ENCODE measurements at regions not wholly inside any gene's neighbourhood (a gene's known extent, or its start where the extent isn't known, plus 50 kb on each side); places are given as distances from the start of the nearest gene placed in this dataset.
"Not testable (repeated sequence)": the region's sequence is repeated elsewhere in the genome, so short reads cannot be mapped to it uniquely, and the experiment has no call there.

DNA sequence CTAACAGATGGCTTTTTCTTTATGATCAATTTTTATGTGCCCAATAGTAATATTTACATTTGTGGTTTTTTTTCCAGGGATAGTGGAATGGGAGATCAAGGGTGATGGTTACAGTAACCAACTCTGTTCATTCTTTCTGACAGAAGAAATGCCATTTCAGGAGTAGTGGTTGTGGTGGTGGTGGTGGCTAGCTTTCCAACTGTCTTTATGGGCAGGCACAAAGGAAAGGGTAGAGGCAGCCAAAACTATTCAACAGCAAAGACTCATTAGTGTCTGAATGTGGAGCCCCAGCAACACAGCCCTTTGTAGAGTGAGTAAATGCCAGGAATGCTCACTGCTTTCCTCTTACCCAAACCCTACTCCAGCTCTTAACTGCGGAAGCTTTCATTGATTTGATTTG is 227.7 kb downstream of the RND3 start:
- DNase-seq, result no peak

DNA sequence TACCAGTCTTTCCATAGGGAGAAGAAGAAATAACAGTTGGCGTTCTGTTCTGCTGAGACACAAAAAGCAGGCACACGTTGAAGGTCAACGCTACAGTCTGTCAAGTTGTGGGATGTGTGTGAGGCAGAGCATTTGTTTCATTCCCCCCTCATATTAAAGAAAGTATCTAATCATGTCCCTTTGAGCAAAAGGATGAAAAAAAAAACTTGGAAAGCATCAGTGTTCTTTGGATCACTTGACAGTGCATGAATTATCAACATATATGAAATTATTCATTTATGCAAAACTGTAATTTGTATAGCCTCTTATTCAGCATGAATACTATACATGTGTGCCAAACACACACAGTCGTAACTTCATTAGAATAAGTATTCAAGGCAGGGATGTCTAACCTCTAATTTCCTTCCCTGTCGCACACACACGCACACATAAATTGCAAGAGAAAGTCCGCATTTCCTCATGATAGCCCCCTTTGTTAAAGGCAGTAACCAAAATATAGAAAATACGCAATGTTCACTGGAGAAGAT is 228.6 kb downstream of the RND3 start:
- no peak for DNase-seq

DNA sequence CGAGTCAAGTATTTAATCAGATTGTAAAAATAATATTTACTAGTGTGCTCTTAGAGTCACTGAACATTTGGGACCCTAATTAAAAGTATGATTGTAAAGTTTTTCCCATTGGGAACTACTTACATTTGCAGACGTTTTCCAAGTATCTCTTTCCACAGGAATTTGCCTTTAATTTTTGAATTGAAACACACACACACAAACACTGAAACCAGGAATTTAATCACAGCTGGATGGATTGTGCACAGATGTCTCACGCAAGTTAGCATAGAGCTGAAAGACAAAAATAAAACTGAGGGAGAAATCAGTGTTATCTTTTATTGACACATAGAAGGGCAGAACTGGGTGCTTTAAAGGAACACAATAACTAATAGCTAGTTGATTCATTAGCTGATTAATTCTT is 230.7 kb downstream of the RND3 start:
- no peak for DNase-seq

DNA sequence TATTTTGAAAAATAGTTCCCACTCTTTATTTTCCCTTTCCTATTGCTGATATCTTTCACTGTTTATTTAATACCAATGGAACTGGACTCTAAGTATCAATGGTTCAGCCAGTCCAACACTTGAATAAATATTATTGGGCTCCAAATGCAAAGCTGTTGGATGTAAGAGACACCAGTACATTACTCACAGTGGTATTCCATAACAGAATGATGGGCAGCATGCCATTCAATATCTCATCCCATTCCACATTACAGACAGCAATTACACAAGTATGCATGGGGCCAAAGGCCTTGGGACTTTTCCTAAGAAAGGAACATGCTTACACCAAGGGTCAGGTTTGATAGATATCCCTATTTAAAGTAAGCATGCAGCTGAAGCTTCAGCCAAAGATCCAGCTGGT is 231.9 kb downstream of the RND3 start:
- DNase-seq, result no peak

DNA sequence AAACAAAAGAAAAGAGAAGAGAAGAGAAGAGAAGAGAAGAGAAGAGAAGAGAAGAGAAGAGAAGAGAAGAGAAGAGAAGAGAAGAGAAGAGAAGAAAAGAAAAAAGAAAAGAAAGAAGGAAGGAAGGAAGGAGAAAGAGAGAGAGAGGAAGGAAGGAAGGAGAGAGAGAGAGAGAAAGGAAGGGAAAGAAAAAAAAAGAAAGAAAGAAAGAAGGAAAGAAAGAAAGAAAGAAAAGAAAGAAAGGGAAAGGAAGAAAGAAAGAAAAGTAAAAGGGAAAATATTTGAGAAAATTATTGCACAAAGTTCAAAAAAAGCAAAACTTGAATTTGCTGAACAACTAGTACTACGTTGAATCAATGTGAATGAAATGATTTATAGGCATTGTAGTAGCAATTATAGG is 237.7 kb downstream of the RND3 start:
- not testable (repeated sequence) for DNase-seq

DNA sequence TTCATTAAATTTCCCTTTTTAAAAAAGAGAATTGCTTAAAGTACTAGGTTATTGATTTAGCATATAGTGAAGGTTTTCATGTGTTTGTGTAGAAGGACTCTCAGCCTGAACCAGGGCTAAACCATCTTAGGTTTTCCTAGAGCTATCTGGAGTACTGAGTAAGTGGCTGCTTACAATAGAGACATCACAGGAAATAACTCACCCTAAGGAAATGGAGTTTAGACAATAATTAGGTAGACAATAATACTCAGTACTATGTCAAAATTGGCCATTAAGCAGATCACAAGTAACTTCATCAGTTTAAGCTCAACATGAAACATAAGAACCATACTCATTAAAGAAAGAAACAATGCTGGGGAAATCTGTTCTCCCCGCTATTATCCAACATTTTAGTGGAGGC is 240.0 kb downstream of the RND3 start:
- DNase-seq, result no peak

DNA sequence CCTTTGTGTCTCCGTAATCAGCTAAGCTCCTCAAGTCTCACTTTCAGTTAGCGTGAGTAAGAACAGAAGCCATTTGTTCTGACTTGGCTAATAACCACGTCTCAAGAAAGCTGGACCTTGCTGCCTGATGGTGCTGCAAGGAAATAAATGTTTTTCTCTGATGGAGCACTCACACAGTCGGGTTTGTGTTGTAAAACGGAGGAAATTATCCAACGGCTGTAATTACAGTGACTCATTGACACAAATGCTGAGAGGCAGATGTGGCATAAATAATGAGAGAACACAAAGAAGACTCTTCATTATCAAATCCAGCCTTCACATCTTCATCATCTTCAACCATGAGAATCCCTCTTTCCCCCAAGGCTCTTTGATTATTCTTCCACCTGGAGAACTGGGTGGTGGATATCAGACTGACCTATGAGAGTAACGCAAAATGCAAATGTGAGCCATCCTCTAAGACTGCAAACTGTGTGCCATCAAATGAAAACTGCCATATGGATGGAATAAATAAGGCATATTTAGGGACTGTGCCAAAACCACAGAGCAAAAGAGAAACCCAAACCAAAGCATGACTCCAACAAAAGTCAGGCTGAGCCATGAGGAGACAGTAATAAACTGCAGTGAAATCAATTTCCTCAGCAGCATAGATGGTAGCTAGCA is 252.6 kb downstream of the RND3 start:
- DNase-seq, result no peak

DNA sequence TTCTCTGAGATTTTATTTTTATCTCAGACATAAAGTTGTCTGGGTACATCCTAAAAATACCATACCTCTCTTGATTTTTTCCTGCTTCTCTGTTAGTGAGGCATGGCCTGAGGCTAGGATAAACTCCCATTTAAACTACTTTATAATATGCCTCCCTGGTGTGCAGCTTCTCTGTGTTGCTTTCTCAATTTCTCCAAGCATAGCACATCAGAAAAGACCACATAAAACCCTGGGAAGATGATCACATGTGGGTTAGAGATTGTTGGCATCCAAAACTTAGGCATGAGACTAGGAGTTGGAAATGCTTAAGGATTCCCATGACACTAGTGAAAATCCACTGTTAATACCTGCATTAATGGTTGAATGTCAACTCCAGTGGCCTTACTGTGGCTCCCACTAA is 254.6 kb downstream of the RND3 start:
- no peak for DNase-seq

DNA sequence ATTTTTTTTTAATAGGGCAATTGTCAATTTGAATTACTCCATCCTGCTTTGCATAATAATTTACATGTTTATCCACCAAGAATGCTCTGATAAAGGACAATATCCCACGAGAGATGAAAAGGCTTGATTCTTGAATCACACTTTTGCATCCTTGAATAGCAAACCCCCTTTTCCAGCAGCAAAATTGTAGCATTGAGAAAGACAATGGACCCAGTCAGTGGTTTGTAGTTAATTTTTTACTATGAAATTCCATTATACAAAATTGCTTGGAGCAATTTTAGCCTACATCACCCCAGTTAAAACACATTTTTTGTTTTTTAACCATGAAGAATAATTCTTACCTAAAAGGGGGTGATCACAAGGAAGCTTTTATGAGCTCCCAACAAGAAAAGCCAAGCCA is 255.1 kb downstream of the RND3 start:
- no peak for DNase-seq

DNA sequence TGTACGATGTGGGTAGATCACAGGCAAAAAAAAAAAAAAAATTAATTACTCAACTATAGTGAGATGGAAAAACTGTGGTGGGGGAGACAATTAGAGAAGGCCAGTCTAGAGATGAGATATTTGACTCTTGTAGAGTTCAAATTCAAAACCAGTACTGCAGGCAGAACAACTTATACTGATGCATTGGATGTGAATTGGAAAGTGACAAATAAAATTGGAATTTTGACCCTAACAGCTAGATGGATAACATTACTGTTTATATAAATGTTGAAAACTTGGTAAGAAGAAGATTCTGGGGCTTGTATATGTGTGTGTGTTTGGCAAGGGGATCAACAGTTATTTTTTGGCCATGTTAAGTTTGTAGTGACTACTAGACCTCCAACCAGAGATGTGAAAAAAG is 256.9 kb downstream of the RND3 start:
- DNase-seq, result no peak

DNA sequence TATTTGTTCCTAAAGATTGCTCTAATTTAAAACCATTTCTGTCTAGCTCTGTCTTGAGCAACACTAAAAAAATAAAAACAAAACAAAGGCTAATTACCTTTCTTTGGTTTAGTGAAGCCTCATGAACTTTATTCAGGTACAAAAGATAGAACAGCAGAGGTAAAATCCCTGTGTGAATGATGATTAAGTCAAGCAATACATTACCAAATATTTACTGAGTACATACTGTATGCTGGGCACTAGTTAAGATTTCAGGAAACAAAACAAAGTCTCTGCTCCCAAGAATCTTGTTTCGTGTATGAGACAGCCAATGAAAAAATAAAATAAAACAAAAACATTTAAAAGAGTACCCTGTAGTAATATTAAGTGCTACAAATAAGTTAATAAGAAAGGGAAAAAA is 257.5 kb downstream of the RND3 start:
- no peak for DNase-seq

DNA sequence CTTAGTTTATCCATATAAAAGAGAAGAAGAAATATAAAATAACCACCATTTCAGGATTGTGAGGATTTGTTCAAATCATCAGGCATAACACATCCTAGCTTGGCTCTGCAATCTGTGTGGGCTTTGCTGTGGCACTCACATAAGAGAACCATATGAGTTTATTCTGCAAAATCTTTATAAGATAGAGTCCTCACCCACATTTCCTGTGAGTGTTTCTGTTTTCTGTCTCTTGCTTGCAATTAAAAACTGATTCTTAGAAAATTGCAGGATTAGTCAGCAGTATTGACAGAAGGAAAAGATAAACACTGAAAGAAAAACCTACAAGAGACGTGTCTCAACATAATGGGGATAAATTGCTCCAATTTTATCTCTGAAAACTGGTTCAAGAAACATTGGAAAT is 258.5 kb downstream of the RND3 start:
- no peak for DNase-seq

DNA sequence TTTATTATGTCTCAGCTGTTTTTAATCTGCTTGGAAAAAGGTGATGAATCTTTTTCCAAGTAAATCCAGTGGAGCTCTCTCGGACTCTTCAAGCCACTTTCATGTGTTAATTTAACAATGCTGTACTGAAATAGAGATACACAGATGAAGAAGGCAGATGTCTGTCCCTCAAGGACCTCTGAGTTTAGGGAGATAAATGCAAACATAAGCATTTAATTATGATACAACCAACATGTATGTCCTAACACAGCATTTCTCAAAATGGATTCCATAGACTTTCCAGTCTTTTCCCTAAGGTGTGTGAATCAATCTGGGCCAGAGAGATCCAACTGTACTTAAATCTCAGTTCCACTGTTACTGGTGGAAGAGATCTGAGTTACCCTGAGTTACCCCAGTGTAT is 262.4 kb downstream of the RND3 start:
- DNase-seq, result no peak

DNA sequence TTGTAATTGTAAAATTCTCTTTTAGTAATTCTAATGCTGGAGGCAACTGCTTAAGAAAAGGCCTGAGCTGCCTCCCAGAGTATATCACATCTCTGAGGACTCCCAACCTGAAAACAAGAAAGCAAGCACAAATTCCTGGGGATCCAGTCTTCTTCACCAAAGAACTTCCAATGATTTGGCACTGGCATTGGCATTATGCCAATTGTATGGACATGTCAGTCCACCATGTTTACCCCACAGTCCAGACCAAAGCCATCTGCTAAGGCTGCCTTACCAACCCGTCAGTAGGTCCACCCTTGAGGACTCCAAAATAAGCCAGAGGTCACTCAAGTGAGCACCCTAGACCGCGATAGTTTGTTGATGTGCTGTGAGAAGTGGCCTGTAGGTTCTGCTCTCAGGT is 263.1 kb downstream of the RND3 start:
- no peak for DNase-seq

DNA sequence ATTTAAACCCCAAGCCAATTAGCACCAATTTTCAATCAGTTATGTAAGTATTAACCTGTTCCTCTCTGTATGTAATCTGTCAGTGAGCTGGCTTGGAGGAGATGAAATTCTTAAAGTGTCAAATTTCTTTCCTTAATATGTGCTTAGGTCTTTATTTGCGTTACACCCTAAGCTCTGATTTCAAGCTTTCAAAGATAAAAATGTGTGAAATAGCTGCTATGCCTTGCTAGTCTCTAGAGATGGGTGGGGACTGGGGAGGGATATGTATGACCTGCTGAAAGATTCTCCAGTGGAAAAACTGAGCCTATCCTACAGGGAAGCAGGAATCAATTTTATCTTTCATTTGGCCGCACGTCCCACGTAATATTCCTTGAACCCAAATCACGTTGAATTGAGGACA is 264.5 kb downstream of the RND3 start:
- DNase-seq, result no peak

DNA sequence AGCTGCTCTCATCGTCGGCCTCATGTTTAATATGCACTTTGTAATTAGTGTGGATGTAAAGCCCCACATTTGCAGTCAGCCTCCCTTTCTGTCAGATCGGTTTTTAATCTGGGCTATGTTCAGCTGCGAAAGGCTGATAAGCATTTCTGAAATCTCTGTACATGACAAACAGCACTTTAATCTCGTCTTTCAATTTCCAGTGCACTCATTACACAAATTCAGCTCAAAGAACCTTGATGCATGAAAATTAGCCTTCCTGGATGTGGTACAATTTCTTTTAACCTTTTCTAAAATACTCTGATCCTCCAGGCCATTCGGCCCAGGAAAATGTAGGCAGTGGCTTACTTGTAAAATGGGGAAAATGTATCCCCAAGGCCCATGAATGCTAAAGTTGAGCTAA is 265.1 kb downstream of the RND3 start:
- DNase-seq, result no peak

DNA sequence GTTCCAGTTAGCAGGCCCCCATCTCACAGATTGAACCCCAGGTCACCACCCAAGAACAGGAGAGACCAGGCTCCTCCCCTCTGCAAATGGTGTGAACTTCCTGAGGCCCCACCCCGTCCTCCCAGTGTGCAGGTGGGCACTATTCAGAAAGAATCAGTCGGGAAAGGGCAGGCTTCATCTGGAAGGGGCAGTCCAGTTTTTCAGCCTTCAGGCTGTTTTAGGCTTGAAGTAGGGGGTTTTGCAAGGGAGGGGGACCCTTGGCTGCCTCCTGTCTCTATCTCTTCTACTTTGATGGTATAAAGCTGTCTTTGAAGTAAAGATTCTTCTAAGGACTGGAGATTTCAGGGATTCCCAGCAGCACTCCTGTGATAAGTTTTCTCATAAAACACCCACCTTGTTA is 267.6 kb downstream of the RND3 start:
- no peak for DNase-seq

DNA sequence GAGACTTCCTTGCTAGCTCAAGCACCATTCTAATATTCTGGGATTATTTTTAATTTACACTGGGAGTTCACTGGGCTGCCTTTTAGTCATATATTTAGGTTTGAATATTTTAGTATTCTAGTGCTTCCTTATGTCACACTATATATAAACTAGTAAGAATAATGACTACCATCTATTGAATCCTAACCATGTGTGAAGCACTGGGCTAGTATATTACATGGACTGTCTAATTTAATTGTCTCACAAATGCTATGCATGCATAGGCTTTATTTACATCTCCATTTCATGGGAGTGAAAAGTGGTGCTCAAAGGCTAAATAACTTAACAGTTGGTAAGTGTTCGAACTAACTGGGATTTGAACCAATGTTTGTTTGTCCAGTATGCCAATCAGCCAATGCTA is 272.4 kb downstream of the RND3 start:
- no peak for DNase-seq

DNA sequence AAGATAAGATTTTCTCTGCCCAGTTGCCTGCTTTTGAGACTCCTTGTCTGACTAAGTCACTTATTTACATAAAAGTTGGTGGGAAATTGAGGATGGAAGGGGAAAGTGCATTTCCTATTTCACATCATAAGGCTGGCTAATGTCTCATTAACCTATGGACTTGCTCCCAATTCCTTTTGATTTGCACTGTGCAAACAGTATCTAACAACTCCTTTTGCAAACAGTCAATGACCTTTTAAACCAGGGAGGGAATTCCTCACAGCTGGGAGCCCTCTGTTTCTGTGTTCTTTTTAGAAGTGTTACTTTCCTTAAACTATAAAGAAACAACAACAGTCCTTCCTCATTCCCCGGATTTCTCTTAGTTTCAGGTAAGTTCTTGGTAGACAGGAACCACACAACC is 272.8 kb downstream of the RND3 start:
- no peak for DNase-seq

DNA sequence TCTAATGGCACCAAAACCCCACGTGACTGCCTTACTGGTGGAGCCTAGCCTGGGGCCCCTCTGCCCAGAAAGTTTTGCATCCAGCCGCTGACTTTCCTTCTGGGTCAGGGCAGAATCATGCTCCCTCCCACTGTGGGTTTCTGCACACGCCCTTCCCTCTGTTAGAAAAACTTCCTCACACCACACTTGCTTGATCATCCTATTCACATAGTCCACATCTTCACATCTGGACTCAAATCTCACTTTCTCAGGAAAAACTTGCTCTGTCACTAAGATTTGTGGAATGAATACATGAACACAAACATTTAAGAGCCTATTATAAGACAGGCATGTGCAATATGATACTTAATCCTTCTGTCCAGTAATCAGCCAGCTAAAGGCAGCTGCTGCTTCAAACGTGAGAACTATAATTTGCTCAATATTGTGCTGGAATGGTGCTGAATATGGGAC is 274.7 kb downstream of the RND3 start:
- no peak for DNase-seq

DNA sequence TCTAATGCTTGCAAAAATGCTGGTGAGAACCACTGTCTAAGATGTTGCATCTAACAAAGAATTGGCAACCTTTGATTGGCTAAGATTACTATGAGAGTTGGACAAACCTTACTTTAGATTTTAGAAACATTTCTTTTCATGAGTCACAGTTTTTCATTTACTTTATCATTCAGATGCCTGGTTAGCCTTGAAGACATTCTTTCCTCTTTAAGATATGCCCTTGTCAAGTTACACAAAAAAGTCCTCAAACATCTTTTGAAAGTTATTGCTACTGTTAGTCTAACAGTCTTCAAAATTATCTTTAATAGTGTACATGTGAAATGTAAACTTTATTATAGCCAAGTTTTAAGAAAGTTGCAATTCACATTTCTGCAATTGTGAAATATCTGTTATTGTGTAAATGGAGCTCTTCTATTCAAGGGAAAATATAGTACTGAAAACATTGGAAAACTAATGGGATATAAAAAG is 276.3 kb downstream of the RND3 start:
- no peak for DNase-seq

DNA sequence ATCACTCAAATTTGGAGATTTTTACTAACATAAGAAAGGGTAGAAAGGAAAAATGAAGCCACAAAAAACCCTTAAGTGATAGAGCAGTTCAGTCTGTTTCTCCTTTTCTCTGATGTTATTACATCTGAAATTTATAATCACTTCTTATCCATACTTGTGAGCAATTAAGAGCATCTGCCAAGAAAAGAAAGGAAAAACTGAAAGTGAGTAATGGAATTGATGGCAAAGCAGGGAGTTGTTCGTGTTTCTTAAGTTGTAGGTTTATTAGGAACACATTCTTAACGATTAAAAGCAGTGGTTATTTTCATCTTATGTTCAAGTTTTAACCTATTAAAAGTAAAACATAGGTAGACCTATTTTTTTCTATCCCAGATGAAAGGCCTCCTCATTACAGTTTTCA is 277.7 kb downstream of the RND3 start:
- no peak for DNase-seq

DNA sequence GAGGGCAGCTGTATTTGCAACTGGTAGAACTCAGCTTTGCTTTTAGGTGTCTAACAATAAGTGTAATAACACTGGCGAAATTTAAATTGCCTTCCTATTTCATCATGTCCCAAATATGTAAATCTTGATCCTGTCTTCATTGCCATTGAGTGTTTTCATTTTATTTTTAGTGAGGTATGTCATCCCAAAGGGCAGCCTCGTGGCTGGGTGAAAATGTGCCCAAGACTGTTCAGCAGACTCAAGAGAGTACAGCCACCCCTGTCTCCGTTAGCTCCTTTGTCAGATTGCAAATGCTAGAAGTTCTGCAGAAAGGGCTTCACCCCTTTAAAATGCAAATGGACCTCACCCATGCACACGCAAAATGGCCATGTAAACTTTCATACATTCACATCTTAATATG is 278.8 kb downstream of the RND3 start:
- no peak for DNase-seq

DNA sequence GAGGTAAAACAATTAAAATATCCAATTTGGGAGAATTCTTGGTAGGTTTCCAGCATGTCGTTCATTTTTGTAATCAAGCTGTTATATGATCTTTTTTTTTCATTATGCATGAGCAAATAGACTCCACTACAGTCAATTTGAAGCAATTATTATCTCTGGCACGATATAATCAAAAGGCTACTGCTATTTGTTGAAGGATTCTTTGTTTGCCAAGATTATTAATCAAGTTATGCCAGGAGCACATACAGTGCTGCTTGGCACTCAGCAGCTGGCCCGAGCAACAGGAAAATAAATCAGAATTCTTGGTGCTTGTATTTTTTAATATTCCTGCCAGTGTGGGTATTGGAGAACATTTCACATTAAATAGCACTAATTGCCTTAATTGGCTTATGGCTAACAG is 279.5 kb downstream of the RND3 start:
- DNase-seq, result no peak

DNA sequence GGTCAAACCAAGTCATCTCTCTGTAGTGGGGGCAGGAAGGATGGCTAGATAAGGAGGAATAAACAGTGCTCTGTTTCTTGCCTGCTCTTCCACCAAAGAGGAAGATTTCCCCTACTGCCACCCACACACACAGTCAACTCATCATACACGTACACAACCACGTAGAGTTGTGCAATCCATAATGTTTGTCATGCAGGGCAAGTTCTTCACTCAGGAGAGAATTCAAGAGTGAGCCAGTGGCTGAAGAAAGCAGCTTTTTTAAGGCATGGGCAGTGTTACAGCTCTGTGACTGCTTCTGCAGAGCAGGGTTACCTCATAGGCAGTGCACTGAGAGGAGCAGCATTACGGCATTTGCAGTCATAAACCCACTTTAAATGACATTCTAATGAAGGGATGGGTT is 283.0 kb downstream of the RND3 start:
- DNase-seq, result no peak

All from hematopoietic multipotent progenitor cell treated with erythropoietin and hydrocortisone succinate and interleukin-3 and kit ligand, for 8 days (in vitro differentiated cells).